HepG2 (cell line): ENCODE measurements at regions not wholly inside any gene's neighbourhood (a gene's known extent, or its start where the extent isn't known, plus 50 kb on each side); places are given as distances from the start of the nearest gene placed in this dataset.

Experiments
- ATAC-seq: fragments of 200-7000 bp; cut with Tn5 transposase; 3 replicates; pipeline ENCODE4 v1.9.1; 2020; ENCODE audit warnings: mild to moderate bottlenecking, moderate library complexity
- BruUV-seq: library from RNA; stranded (reverse); fragments of 400-500 nt; replicated peaks from 2 replicates; lab custom pipeline; 2021; lab: Mats Ljungman, UMichigan
- CTCF ChIA-PET: fragments of 300-600 bp; formaldehyde crosslinking; extraction: SDS; loops from one replicate; lab custom pipeline; 2021; ENCODE audit warnings: low total read pairs, inconsistent platforms, low intra/inter-chr PET ratio; lab: Yijun Ruan, JAX
- POLR2A ChIA-PET: fragments of 350-600 bp; sonication (Branson Sonifier 250); formaldehyde crosslinking; loops from one replicate; lab custom pipeline; 2020; ENCODE audit warnings: antibody characterized with exemption, inconsistent platforms; lab: Yijun Ruan, JAX
- DNase-seq: peaks from one replicate; pipeline ENCODE4 v3.0.0-alpha.2; 2015; ENCODE audit warnings: low spot score
- FAIRE-seq: peaks from 3 replicates; lab custom pipeline; 2011; peaks lifted over from hg19 to GRCh38; lab: Jason Lieb, UNC
- H2AFZ ChIP-seq: one replicate; pipeline ENCODE4 v1.6.1; 2011; ENCODE audit warnings: low read length, inconsistent platforms
- H3K27ac ChIP-seq: fragments of 300-600 bp; 3 replicates; pipeline ENCODE4 v1.8.0; 2011; ENCODE audit warnings: mixed run types, mild to moderate bottlenecking, mixed read lengths, low read length, inconsistent platforms; ENCODE audit not compliant: insufficient read depth; ENCODE audit errors: extremely low read length
- H3K27me3 ChIP-seq, 2 experiments: fragments of 200-600 bp in 1 of 2; 2 replicates in 1 of 2; 3 replicates in 1 of 2; pipeline versions ENCODE4 v1.6.0 to v1.8.0; 2011; ENCODE audit warnings: low read length in 2 of 2, mild to moderate bottlenecking in 2 of 2, moderate library complexity in 2 of 2, inconsistent platforms in 1 of 2; ENCODE audit not compliant: insufficient read depth in 2 of 2, control insufficient read depth in 1 of 2
- H3K36me3 ChIP-seq, 2 experiments: fragments of 200-600 bp in 1 of 2; replicated peaks in 1 of 2; 2 replicates in 1 of 2; 3 replicates in 1 of 2; pipeline versions ENCODE4 v1.5.1 to v1.8.0; 2011; ENCODE audit warnings: low read length in 2 of 2, inconsistent platforms in 1 of 2; ENCODE audit not compliant: insufficient read depth in 2 of 2, control insufficient read depth in 1 of 2
- H3K4me1 ChIP-seq: 2 replicates; pipeline ENCODE4 v1.5.1; 2012; ENCODE audit warnings: low read length, inconsistent platforms; ENCODE audit not compliant: insufficient read depth
- H3K4me2 ChIP-seq: 2 replicates; pipeline ENCODE4 v1.6.0; 2011; ENCODE audit warnings: low read depth, low read length, inconsistent platforms
- H3K4me3 ChIP-seq, 3 experiments: fragments of 200-600 bp in 1 of 3; sonication (generic), shearing (Covaris generic) in 1 of 3; replicated peaks in 1 of 3; 2 replicates each; pipeline ENCODE4 v1.5.1; 2011 to 2016; ENCODE audit warnings: low read length in 3 of 3, inconsistent platforms in 2 of 3, low read depth in 2 of 3, mild to moderate bottlenecking in 2 of 3, control low read depth in 1 of 3, mixed read lengths in 1 of 3; ENCODE audit not compliant: insufficient read depth in 1 of 3
- H3K79me2 ChIP-seq: one replicate; pipeline ENCODE4 v1.6.1; 2011; ENCODE audit warnings: low read length, inconsistent platforms; ENCODE audit not compliant: insufficient read depth
- H3K9ac ChIP-seq: 2 replicates; pipeline ENCODE4 v1.6.0; 2011; ENCODE audit warnings: mild to moderate bottlenecking, low read depth, low read length, inconsistent platforms; ENCODE audit not compliant: insufficient read depth
- H3K9me3 ChIP-seq: 2 replicates; pipeline ENCODE4 v1.5.1; 2012; ENCODE audit warnings: mild to moderate bottlenecking, low read length
- H4K20me1 ChIP-seq: 2 replicates; pipeline ENCODE4 v1.6.0; 2011; ENCODE audit warnings: inconsistent platforms, mild to moderate bottlenecking, low read length, moderate library complexity; ENCODE audit not compliant: insufficient read depth
- AHDC1 ChIP-seq: sonication (generic); formaldehyde crosslinking; IDR thresholded peaks from 2 replicates; pipeline ENCODE4 v1.5.1; 2020; ENCODE audit warnings: mild to moderate bottlenecking, missing genetic modification reagents, borderline replicate concordance
- ATF4 ChIP-seq, 2 experiments: fragments of 450-650 bp in 1 of 2; sonication (generic) in 1 of 2; formaldehyde crosslinking; IDR thresholded peaks; 2 replicates each; pipeline versions ENCODE4 v1.5.0 to v1.8.0; 2020 to 2022; ENCODE audit warnings: mild to moderate bottlenecking in 1 of 2, missing genetic modification reagents in 1 of 2
- GTF2F1 ChIP-seq: fragments of 150-350 bp; IDR thresholded peaks from 2 replicates; pipeline ENCODE4 v1.6.1; 2014; ENCODE audit warnings: low read length
- MBD4 ChIP-seq: IDR thresholded peaks from 2 replicates; pipeline ENCODE4 v1.6.1; 2012; ENCODE audit warnings: low read length, inconsistent platforms, borderline replicate concordance
- MYPOP ChIP-seq: sonication (generic); formaldehyde crosslinking; IDR thresholded peaks from 2 replicates; pipeline ENCODE4 v1.8.1; 2023; ENCODE audit warnings: mild to moderate bottlenecking, moderate library complexity, missing genetic modification reagents
- POLR2AphosphoS2 ChIP-seq: IDR thresholded peaks from 2 replicates; pipeline ENCODE4 v1.6.1; 2011; ENCODE audit warnings: low read depth, low read length, improper control_type of control experiment
- RAD51 ChIP-seq: fragments of 450-650 bp; IDR thresholded peaks from 2 replicates; pipeline ENCODE4 v1.6.1; 2016; ENCODE audit warnings: borderline replicate concordance
- SIX4 ChIP-seq: sonication (generic); formaldehyde crosslinking; IDR thresholded peaks from 2 replicates; pipeline ENCODE4 v1.4.0; 2020; ENCODE audit warnings: missing genetic modification reagents
- ZBTB7A ChIP-seq: sonication (generic); formaldehyde crosslinking; IDR thresholded peaks from 2 replicates; pipeline ENCODE4 v1.8.0; 2022; ENCODE audit warnings: mild to moderate bottlenecking, missing genetic modification reagents
- ZNF563 ChIP-seq: sonication (generic); formaldehyde crosslinking; IDR thresholded peaks from 2 replicates; pipeline ENCODE4 v1.8.0; 2022; ENCODE audit warnings: mild to moderate bottlenecking, moderate library complexity, missing genetic modification reagents
- ZNF800 ChIP-seq: sonication (generic); formaldehyde crosslinking; IDR thresholded peaks from 2 replicates; pipeline ENCODE4 v1.4.0; 2020; ENCODE audit warnings: missing genetic modification reagents
- ZSCAN25 ChIP-seq: sonication (generic); formaldehyde crosslinking; IDR thresholded peaks from 2 replicates; pipeline ENCODE4 v1.8.0; 2022; ENCODE audit warnings: mild to moderate bottlenecking, missing genetic modification reagents
- WGBS: methylation state at CpG from one replicate; pipeline ENCODE4 v1.1.6; 2017; ENCODE audit warnings: low lambda C conversion rate; 5-methylcytosine and 5-hydroxymethylcytosine counted together
- in situ Hi-C: cut with HindIII; loops from 2 replicates; pipeline ENCODE4 v1.10.0; 2017; ENCODE audit warnings: low pct_unique_long_range_greater_than_20kb; ENCODE audit not compliant: extremely low pct_ligation_motif_present
- intact Hi-C: fragments of 100-400 bp; cut with micrococcal nuclease; formaldehyde crosslinking; loops from one replicate; pipeline ENCODE4 v1.10.0; 2022; ENCODE audit not compliant: unreplicated experiment

- no peak for TF ChIP-seq AHDC1 (CRISPR knock-in tag)
- no peak for TF ChIP-seq MBD4
- TF ChIP-seq ZNF563 (CRISPR knock-in tag): no peak
- no peak for TF ChIP-seq GTF2F1
- no peak for TF ChIP-seq MYPOP
- TF ChIP-seq, all 625 proteins: peak for 0
Measured at GRCh38 chr3:44036850-44037249, 204.8 kb upstream of the TOPAZ1 start (continued).

- POLR2A ChIA-PET: no interaction called here
- WGBS: 0% methylated on average over 2 of the region's 2 CpGs
- ATAC-seq (no peak), DNase-seq (no peak), FAIRE-seq (no peak)
- H3K27ac ChIP-seq: no peak overlapping the region
- intact Hi-C loops (no loop called here), in situ Hi-C loops (no loop called here)
- no peaks in the 10 kb centered on the region for H3K4me1 ChIP-seq
- no peaks in the 10 kb centered on the region for H4K20me1 ChIP-seq
- no peak overlapping the region for H3K9ac ChIP-seq
- CTCF ChIA-PET: no interaction called here
- no peak overlapping the region for H2AFZ ChIP-seq
- H3K36me3 ChIP-seq: no peaks in the 10 kb centered on the region
- no peaks in the 10 kb centered on the region for H3K9me3 ChIP-seq
- H3K4me2 ChIP-seq: no peak overlapping the region
- peaks cover 2 to 21% of the 10 kb centered on the region in 2 experiments; a peak in 2 of 5 replicates for H3K27me3 ChIP-seq
- H3K4me3 ChIP-seq: no peak overlapping the region
- no peaks in the 10 kb centered on the region for H3K79me2 ChIP-seq
- BruUV-seq: no TSS peak
- no peak for TF ChIP-seq SIX4 (CRISPR knock-in tag)
- TF ChIP-seq ZBTB7A: no peak
- no peak for TF ChIP-seq POLR2AphosphoS2
- no peak for TF ChIP-seq ZSCAN25 (CRISPR knock-in tag)
- no peak for TF ChIP-seq ATF4 (CRISPR knock-in tag; IDR thresholded peaks at IDR 0.05)
- TF ChIP-seq ZNF800 (CRISPR knock-in tag): no peak
- no peak for TF ChIP-seq RAD51
Measured at GRCh38 chr3:44039006-44039405, 202.7 kb upstream of the TOPAZ1 start.
